ENCODE measurements at regions not wholly inside any gene's neighbourhood (a gene's known extent, or its start where the extent isn't known, plus 50 kb on each side); places are given as distances from the start of the nearest gene placed in this dataset.

DNA sequence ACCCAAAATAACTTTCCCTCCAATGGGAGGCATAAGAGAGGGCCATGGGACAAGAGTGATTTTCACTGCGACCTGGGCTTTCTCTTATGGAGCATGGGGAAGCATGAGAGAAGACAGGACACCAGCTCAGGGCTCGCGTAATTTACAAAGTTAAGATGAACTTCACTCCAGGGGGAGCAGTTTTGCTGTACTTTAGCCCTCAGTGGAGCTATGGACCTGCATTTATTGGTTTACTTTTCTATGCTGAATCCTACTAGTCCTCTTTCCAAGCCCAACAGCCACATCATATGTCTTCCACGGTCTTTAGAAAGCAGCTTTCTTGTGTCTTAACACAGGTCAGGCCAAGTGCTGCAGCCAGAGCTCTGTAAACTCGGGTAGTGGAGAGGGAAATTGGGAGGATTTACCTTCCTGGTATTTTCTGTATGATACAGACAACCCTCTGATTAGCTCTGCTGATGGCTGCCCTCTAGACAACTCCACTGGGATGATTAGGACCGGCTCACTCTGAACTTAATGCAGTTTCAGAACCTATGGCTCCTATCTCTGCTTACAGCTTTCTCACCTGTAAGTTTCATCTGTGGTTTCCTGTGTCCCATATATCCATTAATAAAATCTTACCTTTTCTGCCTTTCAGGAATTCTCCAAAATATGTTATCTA lies 581.0 kb upstream of the RORB start:
- H3K4me1 ChIP-seq (ENCODE audit: control insufficient read depth, low read length) = no peaks in the 10 kb centered on the region
- TF ChIP-seq EZH2phosphoT487 (IDR thresholded peaks at IDR 0.05; ENCODE audit: borderline replicate concordance, low read length) = no peak
- TF ChIP-seq CTCF (IDR thresholded peaks at IDR 0.05; ENCODE audit: low read depth, low read length, poor library complexity, severe bottlenecking) = no peak
- H3K9me3 ChIP-seq (ENCODE audit: control insufficient read depth, insufficient read depth, low read length) = no peaks in the 10 kb centered on the region
- no peaks in the 10 kb centered on the region for H4K20me1 ChIP-seq (ENCODE audit: control insufficient read depth, insufficient read depth, low read depth, low read length)
- H3K4me3 ChIP-seq (ENCODE audit: low read length) = no peak overlapping the region
- H3K27me3 ChIP-seq (ENCODE audit: control insufficient read depth, low read length) = no peaks in the 10 kb centered on the region
- no peaks in the 10 kb centered on the region for H3F3A ChIP-seq (ENCODE audit: control insufficient read depth, insufficient read depth)
- H3K36me3 ChIP-seq (ENCODE audit: control insufficient read depth, low read length) = no peaks in the 10 kb centered on the region
- H3K27ac ChIP-seq (ENCODE audit: low read depth, low read length) = no peak overlapping the region
- H3K4me2 ChIP-seq (ENCODE audit: low read length) = no peak overlapping the region
- H3K9me2 ChIP-seq (replicated peaks; ENCODE audit: control insufficient read depth, low read length) = no peaks in the 10 kb centered on the region
- H3K79me2 ChIP-seq (ENCODE audit: control insufficient read depth, low read length) = no peaks in the 10 kb centered on the region

- no peak overlapping the region for H3K4me3 ChIP-seq (ENCODE audit: low read length)
- H3F3A ChIP-seq (ENCODE audit: control insufficient read depth, insufficient read depth) = no peaks in the 10 kb centered on the region
- no peak overlapping the region for H3K27ac ChIP-seq (ENCODE audit: low read depth, low read length)
- no peaks in the 10 kb centered on the region for H3K27me3 ChIP-seq (ENCODE audit: control insufficient read depth, low read length)
- no peaks in the 10 kb centered on the region for H3K4me1 ChIP-seq (ENCODE audit: control insufficient read depth, low read length)
- H3K4me2 ChIP-seq (ENCODE audit: low read length) = no peak overlapping the region
- no peaks in the 10 kb centered on the region for H3K9me3 ChIP-seq (ENCODE audit: control insufficient read depth, insufficient read depth, low read length)
- no peaks in the 10 kb centered on the region for H3K9me2 ChIP-seq (replicated peaks; ENCODE audit: control insufficient read depth, low read length)
- H3K36me3 ChIP-seq (ENCODE audit: control insufficient read depth, low read length) = no peaks in the 10 kb centered on the region
- no peaks in the 10 kb centered on the region for H4K20me1 ChIP-seq (ENCODE audit: control insufficient read depth, insufficient read depth, low read depth, low read length)
- TF ChIP-seq EZH2phosphoT487 (IDR thresholded peaks at IDR 0.05; ENCODE audit: borderline replicate concordance, low read length) (no peak), CTCF (IDR thresholded peaks at IDR 0.05; ENCODE audit: low read depth, low read length, poor library complexity, severe bottlenecking) (no peak)
- H3K79me2 ChIP-seq (ENCODE audit: control insufficient read depth, low read length) = no peaks in the 10 kb centered on the region
These were observed 577.4 kb upstream of the RORB start for GRCh38 chr9:73919712-73920111.

GRCh38 chr9:73923796-73924195 lies 573.3 kb upstream of the RORB start:
- no peaks in the 10 kb centered on the region for H3K4me1 ChIP-seq (ENCODE audit: control insufficient read depth, low read length)
- no peak overlapping the region for H3K4me2 ChIP-seq (ENCODE audit: low read length)
- H3K4me3 ChIP-seq (ENCODE audit: low read length) = no peak overlapping the region

More at GRCh38 chr9:73923796-73924195, 573.3 kb upstream of the RORB start:
- Histone ChIP-seq H3K9me3 (ENCODE audit: control insufficient read depth, insufficient read depth, low read length) (no peaks in the 10 kb centered on the region), H3K27ac (ENCODE audit: low read depth, low read length) (no peak overlapping the region), H4K20me1 (ENCODE audit: control insufficient read depth, insufficient read depth, low read depth, low read length) (no peaks in the 10 kb centered on the region), H3K79me2 (ENCODE audit: control insufficient read depth, low read length) (no peaks in the 10 kb centered on the region), H3K9me2 (replicated peaks; ENCODE audit: control insufficient read depth, low read length) (no peaks in the 10 kb centered on the region), H3K27me3 (ENCODE audit: control insufficient read depth, low read length) (no peaks in the 10 kb centered on the region), H3F3A (ENCODE audit: control insufficient read depth, insufficient read depth) (no peaks in the 10 kb centered on the region), H3K36me3 (ENCODE audit: control insufficient read depth, low read length) (no peaks in the 10 kb centered on the region)
- no peak for TF ChIP-seq EZH2phosphoT487 (IDR thresholded peaks at IDR 0.05; ENCODE audit: borderline replicate concordance, low read length)
- no peak for TF ChIP-seq CTCF (IDR thresholded peaks at IDR 0.05; ENCODE audit: low read depth, low read length, poor library complexity, severe bottlenecking)

Data from DOHH2 (cell line).